H1 (cell line): ENCODE measurements at regions not wholly inside any gene's neighbourhood (a gene's known extent, or its start where the extent isn't known, plus 50 kb on each side); places are given as distances from the start of the nearest gene placed in this dataset.

Experiments used
- CBX8 ChIP-seq: fragments of 300-800, 300-1000 bp; sonication (generic); IDR thresholded peaks from 2 replicates; pipeline ENCODE4 v1.7.1; 2016; ENCODE audit warnings: low read depth, low read length, borderline replicate concordance
- EZH2 ChIP-seq: fragments of 200-600 bp; sonication (generic); IDR thresholded peaks from 2 replicates; pipeline ENCODE4 v1.7.1; 2012; ENCODE audit warnings: low read depth, mild to moderate bottlenecking, moderate library complexity, low read length, inconsistent platforms; ENCODE audit not compliant: severe bottlenecking
- PHF8 ChIP-seq: fragments of 200-600 bp; sonication (generic); conservative IDR thresholded peaks from 2 replicates; pipeline ENCODE4 v1.7.1; 2012; ENCODE audit warnings: low read depth, mild to moderate bottlenecking, inconsistent platforms, low read length, moderate library complexity

DNA sequence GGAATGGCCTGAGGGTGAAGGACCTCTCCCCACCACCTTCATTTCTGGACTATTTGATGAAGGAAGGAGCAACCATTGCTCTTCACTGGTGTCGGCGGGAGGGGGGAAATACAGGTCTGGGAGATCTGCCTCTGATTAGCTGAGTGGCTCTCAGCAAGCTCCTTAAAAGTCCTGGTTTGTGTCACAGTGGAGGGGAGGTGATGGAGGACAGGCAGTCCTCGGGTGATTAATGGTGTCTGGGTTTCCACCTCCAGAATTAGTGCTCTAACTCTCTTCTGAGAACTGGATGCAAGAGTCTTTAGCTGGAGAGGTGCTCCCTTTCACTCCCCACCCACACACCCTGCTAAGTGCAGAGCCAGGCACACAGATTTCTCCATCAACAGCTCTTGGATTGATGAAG is 83.2 kb downstream of the TTC32 start:
- TF ChIP-seq PHF8 (no peak), EZH2 (no peak), CBX8 (no peak)
